ENCODE measurements at regions not wholly inside any gene's neighbourhood (a gene's known extent, or its start where the extent isn't known, plus 50 kb on each side); places are given as distances from the start of the nearest gene placed in this dataset.

GRCh38 chr6:1063671-1064355 lies 248.1 kb upstream of the FOXQ1 start:
- TF ChIP-seq, protein P1, sequence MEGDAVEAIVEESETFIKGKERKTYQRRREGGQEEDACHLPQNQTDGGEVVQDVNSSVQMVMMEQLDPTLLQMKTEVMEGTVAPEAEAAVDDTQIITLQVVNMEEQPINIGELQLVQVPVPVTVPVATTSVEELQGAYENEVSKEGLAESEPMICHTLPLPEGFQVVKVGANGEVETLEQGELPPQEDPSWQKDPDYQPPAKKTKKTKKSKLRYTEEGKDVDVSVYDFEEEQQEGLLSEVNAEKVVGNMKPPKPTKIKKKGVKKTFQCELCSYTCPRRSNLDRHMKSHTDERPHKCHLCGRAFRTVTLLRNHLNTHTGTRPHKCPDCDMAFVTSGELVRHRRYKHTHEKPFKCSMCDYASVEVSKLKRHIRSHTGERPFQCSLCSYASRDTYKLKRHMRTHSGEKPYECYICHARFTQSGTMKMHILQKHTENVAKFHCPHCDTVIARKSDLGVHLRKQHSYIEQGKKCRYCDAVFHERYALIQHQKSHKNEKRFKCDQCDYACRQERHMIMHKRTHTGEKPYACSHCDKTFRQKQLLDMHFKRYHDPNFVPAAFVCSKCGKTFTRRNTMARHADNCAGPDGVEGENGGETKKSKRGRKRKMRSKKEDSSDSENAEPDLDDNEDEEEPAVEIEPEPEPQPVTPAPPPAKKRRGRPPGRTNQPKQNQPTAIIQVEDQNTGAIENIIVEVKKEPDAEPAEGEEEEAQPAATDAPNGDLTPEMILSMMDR (IDR thresholded peaks at IDR 0.05; ENCODE audit: low read length), result no peak
- TF ChIP-seq EZH2 (optimal IDR thresholded peaks at IDR 0.05; ENCODE audit: low read depth, low read length), result no peak
- no peak for TF ChIP-seq EZH2phosphoT487 (IDR thresholded peaks at IDR 0.05; ENCODE audit: low read length)

All from MM.1S (cell line).